K562 (cell line): ENCODE measurements at regions not wholly inside any gene's neighbourhood (a gene's known extent, or its start where the extent isn't known, plus 50 kb on each side); places are given as distances from the start of the nearest gene placed in this dataset.

ENCODE experiments used
- ATAC-seq: fragments of 200-7000 bp; cut with Tn5 transposase; 3 replicates; pipeline ENCODE4 v1.9.1; 2020; ENCODE audit warnings: moderate library complexity
- BruUV-seq: library from RNA; stranded (reverse); fragments of 400-500 nt; replicated peaks from 2 replicates; lab custom pipeline; 2021; lab: Mats Ljungman, UMichigan
- CTCF ChIA-PET: fragments of 300-600 bp; formaldehyde crosslinking; extraction: SDS; loops from one replicate; lab custom pipeline; 2021; ENCODE audit warnings: low intra/inter-chr PET ratio; lab: Yijun Ruan, JAX
- POLR2A ChIA-PET: fragments of 300-600, 350-650 bp; sonication (Branson Sonifier 250); formaldehyde crosslinking; extraction: SDS; loops from one replicate; lab custom pipeline; 2021; ENCODE audit warnings: antibody characterized with exemption, inconsistent platforms; lab: Yijun Ruan, JAX
- DNase-seq, 4 experiments: peaks; one replicate each; pipeline versions ENCODE4 v3.0.0 to v3.0.0-alpha.2; 2011 to 2018; ENCODE audit warnings: low spot score in 3 of 4, mixed read lengths in 3 of 4; ENCODE audit errors: extremely low read depth in 1 of 4
- FAIRE-seq: peaks from 2 replicates; lab custom pipeline; 2011; peaks lifted over from hg19 to GRCh38; lab: Jason Lieb, UNC
- H2AFZ ChIP-seq: 2 replicates; pipeline ENCODE4 v1.6.0; 2011; ENCODE audit warnings: low read depth, low read length, control low read depth, inconsistent platforms
- H3K27ac ChIP-seq: fragments of 200-600 bp; 3 replicates; pipeline ENCODE4 v1.8.0; 2011; ENCODE audit warnings: low read depth, mild to moderate bottlenecking, control low read depth, inconsistent platforms, low read length, moderate library complexity, mixed read lengths; ENCODE audit errors: extremely low read depth
- H3K27me3 ChIP-seq, 2 experiments: fragments of 300-600 bp in 1 of 2; 2 replicates in 1 of 2; 3 replicates in 1 of 2; pipeline versions ENCODE4 v1.6.0 to v1.8.0; 2011; ENCODE audit warnings: inconsistent platforms in 2 of 2, low read length in 2 of 2, mild to moderate bottlenecking in 1 of 2, mixed read lengths in 1 of 2, moderate library complexity in 1 of 2; ENCODE audit not compliant: control insufficient read depth in 2 of 2, insufficient read depth in 2 of 2
- H3K36me3 ChIP-seq: fragments of 300-600 bp; 3 replicates; pipeline ENCODE4 v1.8.0; 2011; ENCODE audit warnings: mild to moderate bottlenecking, low read length, inconsistent platforms; ENCODE audit not compliant: control insufficient read depth, insufficient read depth
- H3K4me1 ChIP-seq, 2 experiments: fragments of 200-600 bp in 1 of 2; replicated peaks in 1 of 2; 2 replicates in 1 of 2; 3 replicates in 1 of 2; pipeline versions ENCODE4 v1.5.1 to v1.8.0; 2011; ENCODE audit warnings: inconsistent platforms in 2 of 2, low read length in 2 of 2, mild to moderate bottlenecking in 1 of 2, mixed read lengths in 1 of 2, moderate library complexity in 1 of 2; ENCODE audit not compliant: control insufficient read depth in 2 of 2, insufficient read depth in 2 of 2
- H3K4me2 ChIP-seq: 2 replicates; pipeline ENCODE4 v1.6.1; 2011; ENCODE audit warnings: low read length, control low read depth, inconsistent platforms, mixed read lengths; ENCODE audit not compliant: insufficient read depth
- H3K4me3 ChIP-seq: fragments of 200-600 bp; sonication (generic), shearing (Covaris generic); 2 replicates; pipeline ENCODE4 v1.5.1; 2016; ENCODE audit warnings: control low read depth, inconsistent platforms
- H3K79me2 ChIP-seq: fragments of 200-600 bp; 3 replicates; pipeline ENCODE4 v1.8.0; 2011; ENCODE audit warnings: low read length, inconsistent platforms; ENCODE audit not compliant: control insufficient read depth, insufficient read depth
- H3K9ac ChIP-seq, 2 experiments: 2 replicates each; pipeline versions ENCODE4 v1.6.0 to v1.6.1; 2011; ENCODE audit warnings: low read depth in 2 of 2, low read length in 2 of 2, control low read depth in 1 of 2, inconsistent platforms in 1 of 2, mild to moderate bottlenecking in 1 of 2, mixed read lengths in 1 of 2; ENCODE audit not compliant: insufficient read depth in 1 of 2
- H3K9me1 ChIP-seq: one replicate; pipeline ENCODE4 v1.6.0; 2011; ENCODE audit warnings: inconsistent platforms, mild to moderate bottlenecking, low read length, moderate library complexity; ENCODE audit not compliant: control insufficient read depth, insufficient read depth
- H3K9me3 ChIP-seq: replicated peaks from 2 replicates; pipeline ENCODE4 v1.5.1; 2011; ENCODE audit warnings: low read depth, low read length, inconsistent platforms; ENCODE audit not compliant: control insufficient read depth, insufficient read depth
- H4K20me1 ChIP-seq: replicated peaks from 2 replicates; pipeline ENCODE4 v1.6.1; 2011; ENCODE audit warnings: low read length, inconsistent platforms, mixed read lengths; ENCODE audit not compliant: control insufficient read depth, insufficient read depth
- BACH1 ChIP-seq: fragments of 200-800 bp; sonication (Bioruptor generic); IDR thresholded peaks from 2 replicates; pipeline ENCODE4 v1.6.1; 2016; ENCODE audit warnings: missing genetic modification characterization, missing compliant biosample characterization
- CBFB ChIP-seq: sonication (generic); formaldehyde crosslinking; IDR thresholded peaks from 2 replicates; pipeline ENCODE4 v1.4.0; 2020; ENCODE audit warnings: mild to moderate bottlenecking, missing genetic modification reagents
- CEBPG ChIP-seq, 3 experiments: fragments of 200-800 bp in 1 of 3; sonication (Bioruptor generic) in 1 of 3; sonication (generic) in 1 of 3; formaldehyde crosslinking in 1 of 3; IDR thresholded peaks in 2 of 3; conservative IDR thresholded peaks in 1 of 3; 2 replicates each; pipeline versions ENCODE4 v1.6.1 to v1.8.0; 2016 to 2022; ENCODE audit warnings: missing compliant biosample characterization in 2 of 3, missing genetic modification characterization in 2 of 3, mild to moderate bottlenecking in 1 of 3, missing genetic modification reagents in 1 of 3
- GABPA ChIP-seq: fragments of 200-800 bp; sonication (Bioruptor generic); conservative IDR thresholded peaks from 2 replicates; pipeline ENCODE4 v1.6.1; 2016; ENCODE audit warnings: low read depth, missing genetic modification characterization, missing compliant biosample characterization
- HDAC6 ChIP-seq: IDR thresholded peaks from 2 replicates; pipeline ENCODE4 v1.6.1; 2012; ENCODE audit warnings: low read depth, mild to moderate bottlenecking, control low read depth, inconsistent platforms, low read length, moderate library complexity
- HOXB6 ChIP-seq: fragments of 250-450 bp; sonication (Bioruptor Pico); IDR thresholded peaks from 2 replicates; pipeline ENCODE4 v1.5.1; 2022; ENCODE audit warnings: mild to moderate bottlenecking, borderline replicate concordance
- KLF16 ChIP-seq: IDR thresholded peaks from 2 replicates; pipeline ENCODE4 v1.6.1; 2016; ENCODE audit warnings: antibody characterized with exemption
- MTA1 ChIP-seq: fragments of 450-650 bp; IDR thresholded peaks from 2 replicates; pipeline ENCODE4 v1.6.1; 2017; ENCODE audit warnings: borderline replicate concordance
- NFE2L1 ChIP-seq: fragments of 450-650 bp; IDR thresholded peaks from 2 replicates; pipeline ENCODE4 v1.6.1; 2016; ENCODE audit warnings: missing genetic modification characterization, low read depth, mild to moderate bottlenecking, missing compliant biosample characterization, moderate library complexity, borderline replicate concordance
- NR2C2 ChIP-seq, 2 experiments: fragments of 200-800 bp in 1 of 2; sonication (Bioruptor generic) in 1 of 2; sonication (generic) in 1 of 2; formaldehyde crosslinking in 1 of 2; IDR thresholded peaks; 2 replicates each; pipeline versions ENCODE4 v1.6.1 to v1.8.0; 2016 to 2022; ENCODE audit warnings: mild to moderate bottlenecking in 1 of 2, missing compliant biosample characterization in 1 of 2, missing genetic modification characterization in 1 of 2, missing genetic modification reagents in 1 of 2
- POLR2A ChIP-seq: fragments of 450-650 bp; conservative IDR thresholded peaks from 2 replicates; pipeline ENCODE4 v1.6.1; 2016
- TCF3 ChIP-seq: sonication (generic); formaldehyde crosslinking; IDR thresholded peaks from 2 replicates; pipeline ENCODE4 v1.4.0; 2020; ENCODE audit warnings: mild to moderate bottlenecking, missing genetic modification reagents
- ZFP1 ChIP-seq: fragments of 450-650 bp; formaldehyde crosslinking; IDR thresholded peaks from 2 replicates; pipeline ENCODE4 v1.4.0; 2020; ENCODE audit warnings: mild to moderate bottlenecking, mixed read lengths
- ZNF354B ChIP-seq: fragments of 250-450 bp; sonication (Bioruptor Pico); IDR thresholded peaks from 2 replicates; pipeline ENCODE4 v1.4.0; 2020
- ZNF780A ChIP-seq: fragments of 250-450 bp; sonication (Bioruptor Pico); IDR thresholded peaks from 2 replicates; pipeline ENCODE4 v1.5.0; 2021; ENCODE audit warnings: mild to moderate bottlenecking
- WGBS: fragments of 100-300 bp; shearing (Covaris generic); methylation state at CpG from one replicate; pipeline ENCODE4 v1.1.6; 2016; ENCODE audit warnings: low coverage, mixed read lengths; ENCODE audit not compliant: insufficient coverage; ENCODE audit errors: missing lambda C conversion rate; 5-methylcytosine and 5-hydroxymethylcytosine counted together
- in situ Hi-C: fragments of 300-500 bp; cut with MboI; formaldehyde crosslinking; loops from 4 replicates; pipeline ENCODE4 v1.15.0; 2018; ENCODE audit warnings: inconsistent platforms, mixed read lengths
- intact Hi-C: fragments of 100-400 bp; cut with micrococcal nuclease; formaldehyde crosslinking; loops from 2 replicates; pipeline ENCODE4 v1.14.2; 2022
- TF ChIP-seq, protein P1 (sequence below): sonication (generic); formaldehyde crosslinking; IDR thresholded peaks from 2 replicates; pipeline ENCODE4 v1.8.1; 2023; ENCODE audit warnings: mild to moderate bottlenecking, missing genetic modification reagents

DNA sequence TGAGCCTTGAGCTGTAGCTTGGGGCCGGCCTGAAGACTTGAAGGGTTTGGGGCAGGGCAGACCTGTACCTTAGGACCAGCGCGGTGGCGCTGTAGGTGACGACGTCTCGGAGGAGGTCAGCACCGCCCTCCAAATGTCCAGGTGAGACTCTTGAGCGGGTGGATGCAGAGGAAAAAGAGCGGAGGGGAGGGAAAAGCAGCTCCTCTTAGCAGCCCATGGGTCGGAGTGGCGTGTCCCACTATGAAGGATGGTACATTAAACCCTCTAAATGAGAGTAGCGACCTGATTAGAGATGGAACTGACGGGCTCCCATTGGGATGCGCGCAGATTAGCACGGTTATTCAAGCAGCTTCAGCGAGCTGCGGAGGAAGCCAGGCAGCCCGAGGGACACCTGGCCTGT is 77.0 kb upstream of the MAP1LC3B2 start:
- ATAC-seq (no peak), FAIRE-seq (no peak), DNase-seq (no peak)
- 79% methylated on average over 19 of the region's 20 CpGs for WGBS
- intact Hi-C loops (no loop called here), in situ Hi-C loops (no loop called here)
- Histone ChIP-seq H3K79me2 (no peaks in the 10 kb centered on the region), H3K9me1 (no peaks in the 10 kb centered on the region), H3K9me3 (no peaks in the 10 kb centered on the region; the same call in 1 of the 2 replicates), H2AFZ (no peak overlapping the region), H4K20me1 (no peaks in the 10 kb centered on the region), H3K27ac (no peak overlapping the region), H3K36me3 (no peaks in the 10 kb centered on the region), H3K4me1 (peaks cover 0 to 7% of the 10 kb centered on the region in 2 experiments; a peak in 1 of 5 replicates), H3K4me3 (no peak overlapping the region), H3K4me2 (no peak overlapping the region), H3K27me3 (no peaks in the 10 kb centered on the region), H3K9ac (no peak overlapping the region; a peak in 1 of 4 replicates)
- ChIA-PET POLR2A (interaction anchor here (0.6 to 2.0 kb wide), 2 partner anchors 10 to 185 kb away, joined by 3 to 6 read pairs; no protein-coding TSS in a partner anchor), CTCF (no interaction called here)
- BruUV-seq = no TSS peak
- TF ChIP-seq KLF16 = no peak
- TF ChIP-seq MTA1 = no peak
- TF ChIP-seq CBFB = no peak
- TF ChIP-seq NR2C2 (CRISPR knock-in tag; IDR thresholded peaks at IDR 0.05) = no peak
- TF ChIP-seq NR2C2 (tag; IDR thresholded peaks at IDR 0.05) = no peak
- no peak for TF ChIP-seq HOXB6 (CRISPR knock-in tag)
- no peak for TF ChIP-seq ZNF354B
- no peak for TF ChIP-seq POLR2A
- TF ChIP-seq ZNF780A (CRISPR knock-in tag) = no peak
- TF ChIP-seq TCF3 (CRISPR knock-in tag) = no peak
- TF ChIP-seq, protein P1, sequence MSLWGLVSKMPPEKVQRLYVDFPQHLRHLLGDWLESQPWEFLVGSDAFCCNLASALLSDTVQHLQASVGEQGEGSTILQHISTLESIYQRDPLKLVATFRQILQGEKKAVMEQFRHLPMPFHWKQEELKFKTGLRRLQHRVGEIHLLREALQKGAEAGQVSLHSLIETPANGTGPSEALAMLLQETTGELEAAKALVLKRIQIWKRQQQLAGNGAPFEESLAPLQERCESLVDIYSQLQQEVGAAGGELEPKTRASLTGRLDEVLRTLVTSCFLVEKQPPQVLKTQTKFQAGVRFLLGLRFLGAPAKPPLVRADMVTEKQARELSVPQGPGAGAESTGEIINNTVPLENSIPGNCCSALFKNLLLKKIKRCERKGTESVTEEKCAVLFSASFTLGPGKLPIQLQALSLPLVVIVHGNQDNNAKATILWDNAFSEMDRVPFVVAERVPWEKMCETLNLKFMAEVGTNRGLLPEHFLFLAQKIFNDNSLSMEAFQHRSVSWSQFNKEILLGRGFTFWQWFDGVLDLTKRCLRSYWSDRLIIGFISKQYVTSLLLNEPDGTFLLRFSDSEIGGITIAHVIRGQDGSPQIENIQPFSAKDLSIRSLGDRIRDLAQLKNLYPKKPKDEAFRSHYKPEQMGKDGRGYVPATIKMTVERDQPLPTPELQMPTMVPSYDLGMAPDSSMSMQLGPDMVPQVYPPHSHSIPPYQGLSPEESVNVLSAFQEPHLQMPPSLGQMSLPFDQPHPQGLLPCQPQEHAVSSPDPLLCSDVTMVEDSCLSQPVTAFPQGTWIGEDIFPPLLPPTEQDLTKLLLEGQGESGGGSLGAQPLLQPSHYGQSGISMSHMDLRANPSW (CRISPR knock-in tag) = no peak
- TF ChIP-seq NFE2L1 = no peak
- TF ChIP-seq HDAC6 = no peak
- no peak for TF ChIP-seq ZFP1 (CRISPR knock-in tag)
- no peak for TF ChIP-seq GABPA
- no peak for TF ChIP-seq BACH1 (tag)
- no peak for TF ChIP-seq CEBPG (CRISPR knock-in tag; IDR thresholded peaks at IDR 0.05)
- no peak for TF ChIP-seq CEBPG (tag; conservative IDR thresholded peaks at IDR 0.05 in 1 of 2, IDR thresholded peaks at IDR 0.05 in 1 of 2)
